Lower leg skin (tissue), 4 donors: ENCODE measurements at regions not wholly inside any gene's neighbourhood (a gene's known extent, or its start where the extent isn't known, plus 50 kb on each side); places are given as distances from the start of the nearest gene placed in this dataset.

ENCODE experiments used
- DNase-seq, 2 donors: peaks; one replicate each; pipeline ENCODE4 v3.0.0-alpha.2; 2019; ENCODE audit warnings: low spot score in 2 of 2
- H3K4me3 ChIP-seq: fragments of 200-600 bp; sonication (generic); 2 replicates; pipeline ENCODE4 v1.5.1; 2017; ENCODE audit warnings: mild to moderate bottlenecking, low read depth; ENCODE audit not compliant: poor library complexity, severe bottlenecking
- POLR2A ChIP-seq, 2 donors: fragments of 450-650 bp; IDR thresholded peaks; one replicate each; pipeline ENCODE4 v1.6.1; 2016 to 2017; ENCODE audit warnings: antibody characterized with exemption in 2 of 2, mild to moderate bottlenecking in 1 of 2, moderate library complexity in 1 of 2
- WGBS, 2 donors: methylation state at CpG; one replicate each; pipeline ENCODE4 v1.1.5; 2018; 5-methylcytosine and 5-hydroxymethylcytosine counted together
- intact Hi-C: fragments of 100-400 bp; cut with DNase I; formaldehyde crosslinking; loops from one replicate; pipeline ENCODE4 v1.15.0; 2023; ENCODE audit warnings: low total_unique reads
- TF ChIP-seq, protein P1 (sequence below), 3 donors: fragments of 450-650 bp; IDR thresholded peaks; one replicate each; pipeline ENCODE4 v1.5.1; 2016; ENCODE audit warnings: antibody characterized with exemption in 3 of 3, mild to moderate bottlenecking in 3 of 3, moderate library complexity in 2 of 3

DNA sequence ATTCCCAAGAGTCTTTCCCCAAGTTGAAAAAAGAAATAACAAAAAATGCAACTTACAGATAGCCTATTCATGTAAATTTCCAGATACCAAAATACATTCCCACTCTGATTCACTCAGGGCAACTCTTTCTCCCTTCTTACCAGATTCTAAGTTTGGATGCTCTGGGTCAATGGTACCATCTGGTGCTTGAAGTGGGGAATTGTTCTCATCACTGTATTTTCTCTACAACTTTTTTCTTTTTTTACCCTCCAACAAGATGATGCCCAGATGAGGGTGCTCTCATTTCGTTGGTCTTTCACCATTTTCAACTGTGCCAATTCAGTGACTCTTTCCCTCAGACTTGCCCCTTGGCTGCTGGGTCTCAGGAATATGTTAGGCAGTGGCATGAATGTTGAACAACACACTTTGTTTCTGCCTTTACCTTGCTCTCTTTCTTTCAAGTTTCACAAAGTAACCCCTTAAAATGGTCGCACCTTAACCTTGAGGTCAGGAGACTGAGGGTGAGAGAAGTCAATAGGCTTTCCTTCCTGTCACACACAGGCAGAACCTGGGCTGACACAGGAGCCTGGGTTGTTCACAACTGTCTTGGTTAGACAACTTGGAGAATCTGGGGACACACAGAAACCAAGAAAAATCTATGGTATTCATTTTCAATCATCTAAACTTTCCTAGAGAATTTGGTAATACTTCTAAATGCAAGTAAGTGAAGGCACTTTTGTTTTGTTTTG lies 330.7 kb upstream of the SLCO3A1 start:
- no peak for TF ChIP-seq POLR2A (IDR thresholded peaks at IDR 0.05)
- TF ChIP-seq, protein P1, sequence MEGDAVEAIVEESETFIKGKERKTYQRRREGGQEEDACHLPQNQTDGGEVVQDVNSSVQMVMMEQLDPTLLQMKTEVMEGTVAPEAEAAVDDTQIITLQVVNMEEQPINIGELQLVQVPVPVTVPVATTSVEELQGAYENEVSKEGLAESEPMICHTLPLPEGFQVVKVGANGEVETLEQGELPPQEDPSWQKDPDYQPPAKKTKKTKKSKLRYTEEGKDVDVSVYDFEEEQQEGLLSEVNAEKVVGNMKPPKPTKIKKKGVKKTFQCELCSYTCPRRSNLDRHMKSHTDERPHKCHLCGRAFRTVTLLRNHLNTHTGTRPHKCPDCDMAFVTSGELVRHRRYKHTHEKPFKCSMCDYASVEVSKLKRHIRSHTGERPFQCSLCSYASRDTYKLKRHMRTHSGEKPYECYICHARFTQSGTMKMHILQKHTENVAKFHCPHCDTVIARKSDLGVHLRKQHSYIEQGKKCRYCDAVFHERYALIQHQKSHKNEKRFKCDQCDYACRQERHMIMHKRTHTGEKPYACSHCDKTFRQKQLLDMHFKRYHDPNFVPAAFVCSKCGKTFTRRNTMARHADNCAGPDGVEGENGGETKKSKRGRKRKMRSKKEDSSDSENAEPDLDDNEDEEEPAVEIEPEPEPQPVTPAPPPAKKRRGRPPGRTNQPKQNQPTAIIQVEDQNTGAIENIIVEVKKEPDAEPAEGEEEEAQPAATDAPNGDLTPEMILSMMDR (IDR thresholded peaks at IDR 0.05) = no peak
- DNase-seq = no peak
- intact Hi-C loops = no loop called here
- WGBS, 2 donors = 57 to 61% methylated on average over 2 of the region's 2 CpGs
- no peak overlapping the region for H3K4me3 ChIP-seq

- TF ChIP-seq POLR2A (IDR thresholded peaks at IDR 0.05) = no peak
- TF ChIP-seq, protein P1 (IDR thresholded peaks at IDR 0.05) = no peak
- 86 to 100% methylated on average over 1 of the region's 1 CpG for WGBS, 2 donors
- intact Hi-C loops = no loop called here
- no peak overlapping the region for H3K4me3 ChIP-seq
- DNase-seq = no peak
These were observed 329.9 kb upstream of the SLCO3A1 start for GRCh38 chr15:91523596-91523995.

GRCh38 chr15:91524534-91524933 lies 329.0 kb upstream of the SLCO3A1 start:
- WGBS, 2 donors = 87 to 94% methylated on average over 2 of the region's 2 CpGs
- no peak for TF ChIP-seq POLR2A (IDR thresholded peaks at IDR 0.05)
- TF ChIP-seq, protein P1 (IDR thresholded peaks at IDR 0.05) = no peak
- no peak overlapping the region for H3K4me3 ChIP-seq
- DNase-seq = no peak
- intact Hi-C loops = no loop called here

- intact Hi-C loops = no loop called here
- 81% methylated on average over 3 of the region's 3 CpGs for WGBS, 2 donors
- TF ChIP-seq POLR2A (IDR thresholded peaks at IDR 0.05) = no peak
- TF ChIP-seq, protein P1 (IDR thresholded peaks at IDR 0.05) = no peak
- no peak for DNase-seq
- no peak overlapping the region for H3K4me3 ChIP-seq
These were observed 327.8 kb upstream of the SLCO3A1 start for GRCh38 chr15:91525751-91526150.

DNA sequence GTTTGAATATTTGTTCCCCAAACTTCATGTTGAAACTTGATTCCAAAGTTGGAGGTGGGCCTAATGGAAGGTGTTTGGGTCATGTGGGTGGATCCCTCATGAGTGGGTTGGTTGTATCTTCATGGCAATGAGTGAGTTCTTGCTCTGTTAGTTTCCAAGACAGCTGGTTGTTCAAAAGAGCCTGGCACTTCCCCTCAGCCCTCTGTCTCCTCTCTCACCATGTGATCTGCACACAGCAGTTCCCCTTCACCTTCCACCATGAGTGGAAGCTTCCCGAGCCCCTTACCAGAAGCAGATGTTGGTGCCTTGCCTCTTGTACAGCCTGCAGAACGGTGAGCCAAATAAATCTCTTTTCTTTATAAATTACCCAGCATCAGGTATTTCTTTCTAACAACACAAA lies 327.1 kb upstream of the SLCO3A1 start:
- TF ChIP-seq POLR2A (IDR thresholded peaks at IDR 0.05) = no peak
- TF ChIP-seq, protein P1 (IDR thresholded peaks at IDR 0.05) = no peak
- no peak for DNase-seq
- WGBS, 2 donors = 76 to 86% methylated on average over 2 of the region's 2 CpGs
- intact Hi-C loops = no loop called here
- no peak overlapping the region for H3K4me3 ChIP-seq

DNA sequence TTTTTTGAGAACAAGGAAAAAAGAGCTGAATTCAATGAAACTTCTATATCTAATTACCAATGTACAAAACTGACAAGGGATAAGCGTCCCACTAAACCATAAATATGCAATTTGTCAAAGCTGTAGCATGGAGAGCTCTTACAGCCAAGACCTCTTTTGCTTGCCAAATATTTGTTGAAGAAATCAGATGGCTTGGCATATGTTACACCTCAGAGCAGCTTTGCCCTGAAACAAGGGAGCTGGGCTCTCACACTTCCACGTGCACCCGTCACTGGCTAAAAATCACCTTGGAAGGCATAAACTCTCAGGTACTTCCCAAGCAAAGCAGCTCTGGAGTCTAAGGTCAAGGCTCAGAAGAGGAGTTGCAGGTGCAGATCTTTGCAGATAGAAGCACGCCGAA lies 324.7 kb upstream of the SLCO3A1 start:
- DNase-seq = no peak
- H3K4me3 ChIP-seq = no peak overlapping the region
- 43 to 53% methylated on average over 5 of the region's 5 CpGs for WGBS, 2 donors
- TF ChIP-seq POLR2A (IDR thresholded peaks at IDR 0.05) = no peak
- TF ChIP-seq, protein P1 (IDR thresholded peaks at IDR 0.05) = no peak
- intact Hi-C loops = no loop called here
